ENCODE measurements at regions not wholly inside any gene's neighbourhood (a gene's known extent, or its start where the extent isn't known, plus 50 kb on each side); places are given as distances from the start of the nearest gene placed in this dataset.

- TF ChIP-seq EZH2 (IDR thresholded peaks at IDR 0.05; ENCODE audit: low read depth, unreplicated experiment) = no peak
- TF ChIP-seq CTCF (conservative IDR thresholded peaks at IDR 0.05; ENCODE audit: low read depth in 2 of 2) = no peak
- TF ChIP-seq EZH2phosphoT487 (IDR thresholded peaks at IDR 0.05; ENCODE audit: unreplicated experiment) = no peak
- TF ChIP-seq POLR2AphosphoS5 (IDR thresholded peaks at IDR 0.05; ENCODE audit: low read depth) = no peak
- TF ChIP-seq, protein P1, sequence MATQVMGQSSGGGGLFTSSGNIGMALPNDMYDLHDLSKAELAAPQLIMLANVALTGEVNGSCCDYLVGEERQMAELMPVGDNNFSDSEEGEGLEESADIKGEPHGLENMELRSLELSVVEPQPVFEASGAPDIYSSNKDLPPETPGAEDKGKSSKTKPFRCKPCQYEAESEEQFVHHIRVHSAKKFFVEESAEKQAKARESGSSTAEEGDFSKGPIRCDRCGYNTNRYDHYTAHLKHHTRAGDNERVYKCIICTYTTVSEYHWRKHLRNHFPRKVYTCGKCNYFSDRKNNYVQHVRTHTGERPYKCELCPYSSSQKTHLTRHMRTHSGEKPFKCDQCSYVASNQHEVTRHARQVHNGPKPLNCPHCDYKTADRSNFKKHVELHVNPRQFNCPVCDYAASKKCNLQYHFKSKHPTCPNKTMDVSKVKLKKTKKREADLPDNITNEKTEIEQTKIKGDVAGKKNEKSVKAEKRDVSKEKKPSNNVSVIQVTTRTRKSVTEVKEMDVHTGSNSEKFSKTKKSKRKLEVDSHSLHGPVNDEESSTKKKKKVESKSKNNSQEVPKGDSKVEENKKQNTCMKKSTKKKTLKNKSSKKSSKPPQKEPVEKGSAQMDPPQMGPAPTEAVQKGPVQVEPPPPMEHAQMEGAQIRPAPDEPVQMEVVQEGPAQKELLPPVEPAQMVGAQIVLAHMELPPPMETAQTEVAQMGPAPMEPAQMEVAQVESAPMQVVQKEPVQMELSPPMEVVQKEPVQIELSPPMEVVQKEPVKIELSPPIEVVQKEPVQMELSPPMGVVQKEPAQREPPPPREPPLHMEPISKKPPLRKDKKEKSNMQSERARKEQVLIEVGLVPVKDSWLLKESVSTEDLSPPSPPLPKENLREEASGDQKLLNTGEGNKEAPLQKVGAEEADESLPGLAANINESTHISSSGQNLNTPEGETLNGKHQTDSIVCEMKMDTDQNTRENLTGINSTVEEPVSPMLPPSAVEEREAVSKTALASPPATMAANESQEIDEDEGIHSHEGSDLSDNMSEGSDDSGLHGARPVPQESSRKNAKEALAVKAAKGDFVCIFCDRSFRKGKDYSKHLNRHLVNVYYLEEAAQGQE (IDR thresholded peaks at IDR 0.05; ENCODE audit: unreplicated experiment) = no peak
- TF ChIP-seq ZNF114 (CRISPR knock-in tag; IDR thresholded peaks at IDR 0.05) = no peak
- TF ChIP-seq, protein P2, sequence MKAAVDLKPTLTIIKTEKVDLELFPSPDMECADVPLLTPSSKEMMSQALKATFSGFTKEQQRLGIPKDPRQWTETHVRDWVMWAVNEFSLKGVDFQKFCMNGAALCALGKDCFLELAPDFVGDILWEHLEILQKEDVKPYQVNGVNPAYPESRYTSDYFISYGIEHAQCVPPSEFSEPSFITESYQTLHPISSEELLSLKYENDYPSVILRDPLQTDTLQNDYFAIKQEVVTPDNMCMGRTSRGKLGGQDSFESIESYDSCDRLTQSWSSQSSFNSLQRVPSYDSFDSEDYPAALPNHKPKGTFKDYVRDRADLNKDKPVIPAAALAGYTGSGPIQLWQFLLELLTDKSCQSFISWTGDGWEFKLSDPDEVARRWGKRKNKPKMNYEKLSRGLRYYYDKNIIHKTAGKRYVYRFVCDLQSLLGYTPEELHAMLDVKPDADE (IDR thresholded peaks at IDR 0.05) = no peak
- TF ChIP-seq NANOG (IDR thresholded peaks at IDR 0.05; ENCODE audit: borderline replicate concordance) = no peak
- TF ChIP-seq JUNB (IDR thresholded peaks at IDR 0.05; ENCODE audit: unreplicated experiment) = no peak
- TF ChIP-seq STAT1 (IDR thresholded peaks at IDR 0.05; ENCODE audit: unreplicated experiment) = no peak
- TF ChIP-seq, protein P3, sequence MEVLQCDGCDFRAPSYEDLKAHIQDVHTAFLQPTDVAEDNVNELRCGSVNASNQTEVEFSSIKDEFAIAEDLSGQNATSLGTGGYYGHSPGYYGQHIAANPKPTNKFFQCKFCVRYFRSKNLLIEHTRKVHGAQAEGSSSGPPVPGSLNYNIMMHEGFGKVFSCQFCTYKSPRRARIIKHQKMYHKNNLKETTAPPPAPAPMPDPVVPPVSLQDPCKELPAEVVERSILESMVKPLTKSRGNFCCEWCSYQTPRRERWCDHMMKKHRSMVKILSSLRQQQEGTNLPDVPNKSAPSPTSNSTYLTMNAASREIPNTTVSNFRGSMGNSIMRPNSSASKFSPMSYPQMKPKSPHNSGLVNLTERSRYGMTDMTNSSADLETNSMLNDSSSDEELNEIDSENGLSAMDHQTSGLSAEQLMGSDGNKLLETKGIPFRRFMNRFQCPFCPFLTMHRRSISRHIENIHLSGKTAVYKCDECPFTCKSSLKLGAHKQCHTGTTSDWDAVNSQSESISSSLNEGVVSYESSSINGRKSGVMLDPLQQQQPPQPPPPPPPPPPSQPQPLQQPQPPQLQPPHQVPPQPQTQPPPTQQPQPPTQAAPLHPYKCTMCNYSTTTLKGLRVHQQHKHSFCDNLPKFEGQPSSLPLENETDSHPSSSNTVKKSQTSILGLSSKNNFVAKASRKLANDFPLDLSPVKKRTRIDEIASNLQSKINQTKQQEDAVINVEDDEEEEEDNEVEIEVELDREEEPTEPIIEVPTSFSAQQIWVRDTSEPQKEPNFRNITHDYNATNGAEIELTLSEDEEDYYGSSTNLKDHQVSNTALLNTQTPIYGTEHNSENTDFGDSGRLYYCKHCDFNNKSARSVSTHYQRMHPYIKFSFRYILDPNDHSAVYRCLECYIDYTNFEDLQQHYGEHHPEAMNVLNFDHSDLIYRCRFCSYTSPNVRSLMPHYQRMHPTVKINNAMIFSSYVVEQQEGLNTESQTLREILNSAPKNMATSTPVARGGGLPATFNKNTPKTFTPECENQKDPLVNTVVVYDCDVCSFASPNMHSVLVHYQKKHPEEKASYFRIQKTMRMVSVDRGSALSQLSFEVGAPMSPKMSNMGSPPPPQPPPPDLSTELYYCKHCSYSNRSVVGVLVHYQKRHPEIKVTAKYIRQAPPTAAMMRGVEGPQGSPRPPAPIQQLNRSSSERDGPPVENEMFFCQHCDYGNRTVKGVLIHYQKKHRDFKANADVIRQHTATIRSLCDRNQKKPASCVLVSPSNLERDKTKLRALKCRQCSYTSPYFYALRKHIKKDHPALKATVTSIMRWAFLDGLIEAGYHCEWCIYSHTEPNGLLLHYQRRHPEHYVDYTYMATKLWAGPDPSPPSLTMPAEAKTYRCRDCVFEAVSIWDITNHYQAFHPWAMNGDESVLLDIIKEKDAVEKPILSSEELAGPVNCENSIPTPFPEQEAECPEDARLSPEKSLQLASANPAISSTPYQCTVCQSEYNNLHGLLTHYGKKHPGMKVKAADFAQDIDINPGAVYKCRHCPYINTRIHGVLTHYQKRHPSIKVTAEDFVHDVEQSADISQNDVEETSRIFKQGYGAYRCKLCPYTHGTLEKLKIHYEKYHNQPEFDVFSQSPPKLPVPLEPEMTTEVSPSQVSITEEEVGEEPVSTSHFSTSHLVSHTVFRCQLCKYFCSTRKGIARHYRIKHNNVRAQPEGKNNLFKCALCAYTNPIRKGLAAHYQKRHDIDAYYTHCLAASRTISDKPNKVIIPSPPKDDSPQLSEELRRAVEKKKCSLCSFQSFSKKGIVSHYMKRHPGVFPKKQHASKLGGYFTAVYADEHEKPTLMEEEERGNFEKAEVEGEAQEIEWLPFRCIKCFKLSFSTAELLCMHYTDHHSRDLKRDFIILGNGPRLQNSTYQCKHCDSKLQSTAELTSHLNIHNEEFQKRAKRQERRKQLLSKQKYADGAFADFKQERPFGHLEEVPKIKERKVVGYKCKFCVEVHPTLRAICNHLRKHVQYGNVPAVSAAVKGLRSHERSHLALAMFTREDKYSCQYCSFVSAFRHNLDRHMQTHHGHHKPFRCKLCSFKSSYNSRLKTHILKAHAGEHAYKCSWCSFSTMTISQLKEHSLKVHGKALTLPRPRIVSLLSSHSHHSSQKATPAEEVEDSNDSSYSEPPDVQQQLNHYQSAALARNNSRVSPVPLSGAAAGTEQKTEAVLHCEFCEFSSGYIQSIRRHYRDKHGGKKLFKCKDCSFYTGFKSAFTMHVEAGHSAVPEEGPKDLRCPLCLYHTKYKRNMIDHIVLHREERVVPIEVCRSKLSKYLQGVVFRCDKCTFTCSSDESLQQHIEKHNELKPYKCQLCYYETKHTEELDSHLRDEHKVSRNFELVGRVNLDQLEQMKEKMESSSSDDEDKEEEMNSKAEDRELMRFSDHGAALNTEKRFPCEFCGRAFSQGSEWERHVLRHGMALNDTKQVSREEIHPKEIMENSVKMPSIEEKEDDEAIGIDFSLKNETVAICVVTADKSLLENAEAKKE (CRISPR knock-in tag; IDR thresholded peaks at IDR 0.05) = no peak
- TF ChIP-seq ZNF331 (CRISPR knock-in tag; IDR thresholded peaks at IDR 0.05; ENCODE audit: low read depth) = no peak
These were observed 580.8 kb downstream of the BMP2 start for GRCh38 chr20:7348253-7348652.

Data from GM23338 (cell line).